Keratinocyte (primary cell): ENCODE measurements at regions not wholly inside any gene's neighbourhood (a gene's known extent, or its start where the extent isn't known, plus 50 kb on each side); places are given as distances from the start of the nearest gene placed in this dataset.

ENCODE experiments used
- DNase-seq: peaks from one replicate; pipeline ENCODE4 v3.0.0-alpha.2; 2011; ENCODE audit warnings: low read depth, missing footprints, low spot score
- FAIRE-seq: peaks from 2 replicates; lab custom pipeline; 2011; peaks lifted over from hg19 to GRCh38; lab: Jason Lieb, UNC
- H2AFZ ChIP-seq: 2 replicates; pipeline ENCODE4 v1.6.0; 2012; ENCODE audit warnings: low read length, control low read depth, inconsistent platforms; ENCODE audit not compliant: control insufficient read depth
- H3K27ac ChIP-seq: 2 replicates; pipeline ENCODE4 v1.5.1; 2011; ENCODE audit warnings: low read length; ENCODE audit not compliant: control insufficient read depth, insufficient read depth
- H3K27me3 ChIP-seq: 3 replicates; pipeline ENCODE4 v1.6.0; 2011; ENCODE audit warnings: low read length; ENCODE audit not compliant: control insufficient read depth, insufficient read depth; ENCODE audit errors: extremely low read depth
- H3K36me3 ChIP-seq, 2 experiments: 2 replicates in 1 of 2; 3 replicates in 1 of 2; pipeline ENCODE4 v1.5.1; 2011; ENCODE audit warnings: low read length in 2 of 2, mild to moderate bottlenecking in 1 of 2; ENCODE audit not compliant: control insufficient read depth in 2 of 2, insufficient read depth in 2 of 2; ENCODE audit errors: extremely low read depth in 1 of 2
- H3K4me1 ChIP-seq: 3 replicates; pipeline ENCODE4 v1.5.1; 2011; ENCODE audit warnings: low read length; ENCODE audit not compliant: control insufficient read depth, insufficient read depth; ENCODE audit errors: extremely low read depth
- H3K4me2 ChIP-seq: 3 replicates; pipeline ENCODE4 v1.6.0; 2011; ENCODE audit warnings: low read depth, low read length; ENCODE audit not compliant: control insufficient read depth, insufficient read depth; ENCODE audit errors: extremely low read depth
- H3K4me3 ChIP-seq, 3 experiments: fragments of 200-600 bp in 1 of 3; sonication (generic) in 1 of 3; 2 replicates in 2 of 3; 3 replicates in 1 of 3; pipeline ENCODE4 v1.5.1; 2011 to 2016; ENCODE audit warnings: low read length in 3 of 3, mild to moderate bottlenecking in 3 of 3, control low read depth in 2 of 3, inconsistent platforms in 1 of 3, low read depth in 1 of 3, mixed read lengths in 1 of 3, mixed run types in 1 of 3, moderate library complexity in 1 of 3; ENCODE audit not compliant: control insufficient read depth in 2 of 3, insufficient read depth in 2 of 3; ENCODE audit errors: extremely low read depth in 1 of 3
- H3K79me2 ChIP-seq: 2 replicates; pipeline ENCODE4 v1.6.0; 2012; ENCODE audit warnings: low read length; ENCODE audit not compliant: control insufficient read depth, insufficient read depth
- H3K9ac ChIP-seq: 3 replicates; pipeline ENCODE4 v1.6.0; 2011; ENCODE audit warnings: low read length; ENCODE audit not compliant: control insufficient read depth, insufficient read depth; ENCODE audit errors: extremely low read depth
- H3K9me1 ChIP-seq: 3 replicates; pipeline ENCODE4 v1.6.0; 2011; ENCODE audit warnings: low read length; ENCODE audit not compliant: control insufficient read depth, insufficient read depth; ENCODE audit errors: extremely low read depth
- H3K9me3 ChIP-seq: 2 replicates; pipeline ENCODE4 v1.5.1; 2012; ENCODE audit warnings: low read depth, low read length; ENCODE audit not compliant: control insufficient read depth
- H4K20me1 ChIP-seq: 3 replicates; pipeline ENCODE4 v1.6.0; 2011; ENCODE audit warnings: low read length; ENCODE audit not compliant: control insufficient read depth, insufficient read depth; ENCODE audit errors: extremely low read depth
- EZH2 ChIP-seq: IDR thresholded peaks from one replicate; pipeline ENCODE4 v1.6.1; 2012; ENCODE audit warnings: inconsistent platforms, mild to moderate bottlenecking, low read length, moderate library complexity
- dilution Hi-C: fragments of 300-500 bp; cut with MboI; formaldehyde crosslinking; loops from one replicate; pipeline ENCODE4 v1.7.0; 2020; ENCODE audit warnings: low sequenced_read_pairs; ENCODE audit not compliant: extremely low pct_ligation_motif_present
- TF ChIP-seq, protein P1 (sequence below), 3 experiments: IDR thresholded peaks in 1 of 3; conservative IDR thresholded peaks in 1 of 3; optimal IDR thresholded peaks in 1 of 3; 2 replicates in 2 of 3; 3 replicates in 1 of 3; pipeline versions ENCODE3 to v1.5.1; 2011; ENCODE audit warnings: low read length in 3 of 3, mild to moderate bottlenecking in 3 of 3, moderate library complexity in 2 of 3, control low read depth in 1 of 3, inconsistent platforms in 1 of 3; ENCODE audit not compliant: insufficient read depth in 2 of 3; ENCODE audit errors: extremely low read depth in 1 of 3

DNA sequence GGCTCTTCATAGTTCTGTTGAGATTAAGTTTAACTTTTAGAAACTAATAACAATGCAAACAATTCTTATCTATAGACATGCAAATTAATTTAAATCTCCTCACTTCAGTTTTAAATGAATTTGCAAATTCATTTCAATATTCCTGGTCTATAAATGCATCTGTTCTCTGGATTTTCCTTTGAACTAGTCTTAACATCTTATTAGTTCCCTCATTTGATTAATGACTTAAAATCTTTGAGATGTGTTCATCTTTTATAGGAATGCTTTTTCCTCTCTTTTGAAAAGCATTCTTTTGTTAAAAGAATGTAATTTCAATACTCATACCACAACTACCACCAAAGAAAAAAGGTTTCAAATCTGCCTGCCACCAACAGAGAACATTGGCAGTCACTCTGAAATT is 169.4 kb downstream of the RASEF start:
- Histone ChIP-seq H3K27ac (no peak overlapping the region), H3K4me3 (no peak overlapping the region), H4K20me1 (no peaks in the 10 kb centered on the region), H3K9me3 (no peaks in the 10 kb centered on the region), H3K9me1 (no peaks in the 10 kb centered on the region), H3K4me2 (no peak overlapping the region), H3K9ac (no peak overlapping the region), H3K27me3 (no peaks in the 10 kb centered on the region), H3K36me3 (no peaks in the 10 kb centered on the region), H3K79me2 (no peaks in the 10 kb centered on the region), H3K4me1 (no peaks in the 10 kb centered on the region), H2AFZ (no peak overlapping the region)
- DNase-seq (no peak), FAIRE-seq (no peak)
- TF ChIP-seq, protein P1, sequence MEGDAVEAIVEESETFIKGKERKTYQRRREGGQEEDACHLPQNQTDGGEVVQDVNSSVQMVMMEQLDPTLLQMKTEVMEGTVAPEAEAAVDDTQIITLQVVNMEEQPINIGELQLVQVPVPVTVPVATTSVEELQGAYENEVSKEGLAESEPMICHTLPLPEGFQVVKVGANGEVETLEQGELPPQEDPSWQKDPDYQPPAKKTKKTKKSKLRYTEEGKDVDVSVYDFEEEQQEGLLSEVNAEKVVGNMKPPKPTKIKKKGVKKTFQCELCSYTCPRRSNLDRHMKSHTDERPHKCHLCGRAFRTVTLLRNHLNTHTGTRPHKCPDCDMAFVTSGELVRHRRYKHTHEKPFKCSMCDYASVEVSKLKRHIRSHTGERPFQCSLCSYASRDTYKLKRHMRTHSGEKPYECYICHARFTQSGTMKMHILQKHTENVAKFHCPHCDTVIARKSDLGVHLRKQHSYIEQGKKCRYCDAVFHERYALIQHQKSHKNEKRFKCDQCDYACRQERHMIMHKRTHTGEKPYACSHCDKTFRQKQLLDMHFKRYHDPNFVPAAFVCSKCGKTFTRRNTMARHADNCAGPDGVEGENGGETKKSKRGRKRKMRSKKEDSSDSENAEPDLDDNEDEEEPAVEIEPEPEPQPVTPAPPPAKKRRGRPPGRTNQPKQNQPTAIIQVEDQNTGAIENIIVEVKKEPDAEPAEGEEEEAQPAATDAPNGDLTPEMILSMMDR (optimal IDR thresholded peaks at IDR 0.05 in 1 of 3, IDR thresholded peaks at IDR 0.05 in 1 of 3, conservative IDR thresholded peaks at IDR 0.05 in 1 of 3; ENCODE audit: extremely low read depth in 1 of 3, insufficient read depth in 2 of 3, low read length in 3 of 3): no peak
- TF ChIP-seq EZH2: no peak
- dilution Hi-C loops: no loop called here

DNA sequence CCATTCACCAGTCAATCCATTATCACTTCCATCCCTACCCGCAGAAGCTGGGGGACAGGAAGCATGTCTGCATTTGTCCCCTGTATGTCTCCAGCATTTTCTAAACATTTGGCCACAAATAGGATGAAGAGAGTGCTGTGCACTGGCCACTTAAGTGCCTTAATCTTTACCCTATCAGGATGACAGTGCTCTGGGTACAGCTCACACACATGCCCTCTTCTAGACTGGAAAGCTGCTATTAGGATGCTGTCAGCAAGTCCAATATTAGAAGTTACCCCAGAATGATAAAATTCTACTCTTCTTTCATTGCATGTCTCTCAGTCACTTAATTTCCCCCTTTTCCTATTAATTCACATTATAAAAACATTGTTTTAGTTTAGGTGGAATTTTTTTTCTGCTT is 168.4 kb downstream of the RASEF start:
- TF ChIP-seq, protein P1 (optimal IDR thresholded peaks at IDR 0.05 in 1 of 3, IDR thresholded peaks at IDR 0.05 in 1 of 3, conservative IDR thresholded peaks at IDR 0.05 in 1 of 3; ENCODE audit: extremely low read depth in 1 of 3, insufficient read depth in 2 of 3, low read length in 3 of 3): no peak
- no peak for TF ChIP-seq EZH2
- Histone ChIP-seq H3K9me1 (no peaks in the 10 kb centered on the region), H2AFZ (no peak overlapping the region), H3K4me2 (no peak overlapping the region), H3K36me3 (no peaks in the 10 kb centered on the region), H3K79me2 (no peaks in the 10 kb centered on the region), H3K27me3 (no peaks in the 10 kb centered on the region), H3K9ac (no peak overlapping the region), H3K4me3 (no peak overlapping the region), H4K20me1 (no peaks in the 10 kb centered on the region), H3K27ac (no peak overlapping the region), H3K4me1 (no peaks in the 10 kb centered on the region), H3K9me3 (no peaks in the 10 kb centered on the region)
- DNase-seq (no peak), FAIRE-seq (no peak)
- dilution Hi-C loops: no loop called here
